ENCODE measurements at regions not wholly inside any gene's neighbourhood (a gene's known extent, or its start where the extent isn't known, plus 50 kb on each side); places are given as distances from the start of the nearest gene placed in this dataset.

DNA sequence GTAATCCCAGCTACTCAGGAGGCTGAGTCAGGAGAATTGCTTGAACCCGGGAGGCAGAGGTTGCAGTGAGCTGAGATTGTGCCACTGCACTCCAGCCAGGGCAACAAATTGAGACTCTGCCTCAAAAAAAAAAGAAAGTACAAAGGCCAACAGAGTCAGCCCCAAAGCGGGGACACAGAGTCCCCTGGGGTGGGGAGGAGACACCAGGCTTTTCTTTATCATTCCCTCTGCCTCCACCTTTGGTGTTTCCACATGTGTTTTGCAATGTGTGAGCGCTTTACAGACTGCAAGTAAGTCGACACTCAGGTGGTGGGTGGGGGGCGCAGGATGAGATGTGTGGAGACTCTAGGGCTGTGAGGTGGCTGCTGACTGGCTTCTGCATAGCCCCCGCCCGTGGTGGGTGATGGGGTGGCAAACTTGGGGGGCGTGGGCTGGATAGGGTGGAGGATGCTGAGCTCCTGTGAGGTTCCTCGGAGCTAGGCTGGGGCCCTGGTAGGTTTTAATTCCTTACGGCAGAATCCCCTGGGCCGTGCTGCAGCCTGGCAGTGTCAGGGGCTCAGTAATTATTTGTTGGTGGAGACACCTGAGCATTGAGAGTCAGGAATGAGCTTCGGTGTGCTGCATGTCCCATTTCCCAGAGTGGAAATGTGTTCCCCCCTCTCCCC, 177.2 kb downstream of the CTTN start:
- H3K4me1 ChIP-seq, result peaks cover 0 to 12% (median 0%) of the 10 kb centered on the region in 4 donors
- ATAC-seq, result peak; percentile 9 to 58 (median 31)
- WGBS (ENCODE audit: insufficient coverage, low coverage, low lambda C conversion rate, missing lambda C conversion rate), result 49% methylated on average over 5 of the region's 12 CpGs
- H3K36me3 ChIP-seq, result no peaks in the 10 kb centered on the region
- no peak for TF ChIP-seq POLR2A (IDR thresholded peaks at IDR 0.05)
- TF ChIP-seq, protein P1, sequence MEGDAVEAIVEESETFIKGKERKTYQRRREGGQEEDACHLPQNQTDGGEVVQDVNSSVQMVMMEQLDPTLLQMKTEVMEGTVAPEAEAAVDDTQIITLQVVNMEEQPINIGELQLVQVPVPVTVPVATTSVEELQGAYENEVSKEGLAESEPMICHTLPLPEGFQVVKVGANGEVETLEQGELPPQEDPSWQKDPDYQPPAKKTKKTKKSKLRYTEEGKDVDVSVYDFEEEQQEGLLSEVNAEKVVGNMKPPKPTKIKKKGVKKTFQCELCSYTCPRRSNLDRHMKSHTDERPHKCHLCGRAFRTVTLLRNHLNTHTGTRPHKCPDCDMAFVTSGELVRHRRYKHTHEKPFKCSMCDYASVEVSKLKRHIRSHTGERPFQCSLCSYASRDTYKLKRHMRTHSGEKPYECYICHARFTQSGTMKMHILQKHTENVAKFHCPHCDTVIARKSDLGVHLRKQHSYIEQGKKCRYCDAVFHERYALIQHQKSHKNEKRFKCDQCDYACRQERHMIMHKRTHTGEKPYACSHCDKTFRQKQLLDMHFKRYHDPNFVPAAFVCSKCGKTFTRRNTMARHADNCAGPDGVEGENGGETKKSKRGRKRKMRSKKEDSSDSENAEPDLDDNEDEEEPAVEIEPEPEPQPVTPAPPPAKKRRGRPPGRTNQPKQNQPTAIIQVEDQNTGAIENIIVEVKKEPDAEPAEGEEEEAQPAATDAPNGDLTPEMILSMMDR (IDR thresholded peaks at IDR 0.05), result no peak
- H3K27me3 ChIP-seq, result no peaks in the 10 kb centered on the region
- DNase-seq, result peak in 1 of 3 donors; percentile 38
- H3K27ac ChIP-seq, result no peak overlapping the region
- intact Hi-C loops (cut with DNase I), result no loop called here
- H3K9me3 ChIP-seq, result no peaks in the 10 kb centered on the region
- no peak overlapping the region for H3K4me3 ChIP-seq

DNA sequence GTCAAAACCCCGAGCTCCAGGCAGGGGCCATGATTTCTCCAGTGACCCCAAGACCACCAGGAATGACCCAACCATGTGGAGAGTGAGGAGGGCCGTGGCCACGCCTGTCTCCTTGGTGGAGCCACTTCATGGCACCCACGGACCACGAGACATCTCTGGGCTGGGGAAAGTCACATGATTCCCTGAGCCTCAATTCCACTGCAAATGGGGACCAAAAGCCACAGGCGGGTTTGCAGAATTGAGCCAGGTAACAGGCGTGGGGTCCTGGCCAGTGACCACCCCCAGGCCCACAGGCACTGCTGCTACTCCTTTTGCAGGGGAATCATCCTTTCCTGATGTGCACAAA, 178.9 kb downstream of the CTTN start:
- no peak for TF ChIP-seq POLR2A (IDR thresholded peaks at IDR 0.05)
- TF ChIP-seq, protein P1 (IDR thresholded peaks at IDR 0.05), result no peak
- Histone ChIP-seq H3K36me3 (no peaks in the 10 kb centered on the region), H3K4me1 (peaks cover 0 to 12% (median 0%) of the 10 kb centered on the region in 4 donors), H3K9me3 (no peaks in the 10 kb centered on the region), H3K27me3 (no peaks in the 10 kb centered on the region), H3K27ac (no peak overlapping the region), H3K4me3 (no peak overlapping the region)
- intact Hi-C loops (cut with DNase I), result no loop called here
- no peak for ATAC-seq
- 67% methylated on average over 1 of the region's 7 CpGs for WGBS (ENCODE audit: insufficient coverage, low coverage, low lambda C conversion rate, missing lambda C conversion rate)
- no peak for DNase-seq

DNA sequence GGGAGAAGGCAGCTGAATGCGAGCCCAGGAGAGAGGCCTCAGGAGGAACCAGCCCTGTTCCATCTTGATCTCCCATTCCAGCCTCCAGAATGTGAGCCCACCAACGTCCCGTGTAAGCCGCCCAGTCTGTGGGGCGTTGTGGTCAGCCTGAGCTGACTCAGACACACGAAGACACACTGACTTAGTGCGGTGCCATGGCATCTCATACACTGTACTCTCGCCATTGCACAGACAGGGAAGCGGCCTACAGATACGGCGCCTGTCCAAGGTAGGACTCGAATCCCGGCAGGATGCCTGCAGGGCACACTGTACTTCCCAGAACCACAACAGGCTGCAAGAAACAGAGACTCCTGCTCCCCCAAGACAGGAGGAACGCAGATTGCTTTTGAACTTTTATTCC, 179.6 kb downstream of the CTTN start:
- no peak overlapping the region for H3K27ac ChIP-seq
- H3K36me3 ChIP-seq, result no peaks in the 10 kb centered on the region
- WGBS (ENCODE audit: insufficient coverage, low coverage, low lambda C conversion rate, missing lambda C conversion rate), result 100% methylated on average over 1 of the region's 14 CpGs
- peaks cover 0 to 12% (median 0%) of the 10 kb centered on the region in 4 donors for H3K4me1 ChIP-seq
- no peak for DNase-seq
- no peak for TF ChIP-seq POLR2A (IDR thresholded peaks at IDR 0.05)
- TF ChIP-seq, protein P1 (IDR thresholded peaks at IDR 0.05), result no peak
- H3K4me3 ChIP-seq, result no peak overlapping the region
- H3K9me3 ChIP-seq, result no peaks in the 10 kb centered on the region
- H3K27me3 ChIP-seq, result no peaks in the 10 kb centered on the region
- intact Hi-C loops (cut with DNase I), result no loop called here
- ATAC-seq, result no peak

DNA sequence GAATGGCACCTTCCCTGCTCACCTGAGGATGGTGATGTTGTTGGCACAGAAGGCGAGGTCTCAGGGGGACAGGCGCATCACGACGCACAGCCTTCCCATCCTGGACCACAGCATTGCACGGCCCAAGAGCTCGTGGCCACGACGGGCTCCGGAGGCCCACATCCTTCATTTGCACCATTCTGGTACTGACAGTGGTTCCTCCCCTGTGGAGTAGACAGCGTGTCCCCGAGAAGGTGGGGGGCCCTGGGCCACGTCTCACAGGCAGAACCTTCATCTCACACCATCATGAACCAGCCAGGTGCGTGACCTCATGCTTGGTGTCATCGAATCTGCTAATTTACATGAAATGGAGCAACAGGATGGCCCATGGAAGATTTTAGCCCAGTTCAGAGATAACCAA, 180.0 kb downstream of the CTTN start:
- H3K4me1 ChIP-seq, result peaks cover 0 to 12% (median 0%) of the 10 kb centered on the region in 4 donors
- intact Hi-C loops (cut with DNase I), result no loop called here
- ATAC-seq (no peak), DNase-seq (no peak)
- 86% methylated on average over 11 of the region's 14 CpGs for WGBS (ENCODE audit: insufficient coverage, low coverage, low lambda C conversion rate, missing lambda C conversion rate)
- no peaks in the 10 kb centered on the region for H3K36me3 ChIP-seq
- H3K4me3 ChIP-seq, result no peak overlapping the region
- TF ChIP-seq POLR2A (IDR thresholded peaks at IDR 0.05), result no peak
- TF ChIP-seq, protein P1 (IDR thresholded peaks at IDR 0.05), result no peak
- no peaks in the 10 kb centered on the region for H3K9me3 ChIP-seq
- no peaks in the 10 kb centered on the region for H3K27me3 ChIP-seq
- H3K27ac ChIP-seq, result no peak overlapping the region
